ENCODE measurements at regions not wholly inside any gene's neighbourhood (a gene's known extent, or its start where the extent isn't known, plus 50 kb on each side); places are given as distances from the start of the nearest gene placed in this dataset.

DNA sequence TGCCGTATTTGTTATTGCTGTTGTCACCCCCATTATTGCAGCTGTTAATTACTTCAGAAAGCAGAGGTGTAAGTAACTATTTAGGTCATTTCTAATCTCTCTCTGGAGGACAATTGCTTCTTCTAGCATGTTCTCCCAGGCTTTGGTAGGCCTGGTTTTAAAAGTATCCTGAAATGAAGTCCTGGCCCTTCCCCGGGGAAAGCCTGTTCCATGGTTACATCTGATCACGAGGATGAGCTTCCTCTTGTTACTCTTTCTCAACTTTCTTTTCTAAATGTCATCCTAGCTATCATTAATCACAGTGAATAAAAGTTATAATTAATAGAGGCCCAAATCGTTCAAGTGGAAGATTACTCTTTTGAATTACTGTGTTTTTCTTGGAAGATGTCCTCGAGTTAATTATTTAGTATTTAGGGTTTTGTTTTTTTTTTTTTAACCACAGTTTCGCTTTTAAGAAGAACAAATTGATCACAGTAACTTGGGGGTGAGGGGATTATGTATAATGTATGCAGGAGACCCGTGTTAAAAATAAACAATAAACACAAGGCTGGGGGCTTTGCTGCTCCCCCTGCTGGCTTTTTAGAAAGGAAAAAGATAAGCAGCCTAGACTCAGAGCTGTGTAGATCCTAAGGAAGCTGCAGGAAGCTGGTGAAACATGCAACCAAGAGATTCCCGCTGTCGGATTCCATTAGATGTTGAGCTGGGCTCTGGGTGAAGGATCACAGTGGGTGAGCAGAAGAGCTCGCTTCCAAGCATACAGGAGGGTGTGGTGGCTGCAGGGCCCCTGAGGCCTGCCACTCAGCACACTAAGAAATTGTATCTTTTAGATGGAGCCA is 420.1 kb downstream of the FUT8 start:
- peak; percentile 36 for DNase-seq
- no peaks in the 10 kb centered on the region for H3K4me1 ChIP-seq
- no peaks in the 10 kb centered on the region for H3K9me3 ChIP-seq
- TF ChIP-seq POLR2A (IDR thresholded peaks at IDR 0.05), result no peak
- TF ChIP-seq, protein P1, sequence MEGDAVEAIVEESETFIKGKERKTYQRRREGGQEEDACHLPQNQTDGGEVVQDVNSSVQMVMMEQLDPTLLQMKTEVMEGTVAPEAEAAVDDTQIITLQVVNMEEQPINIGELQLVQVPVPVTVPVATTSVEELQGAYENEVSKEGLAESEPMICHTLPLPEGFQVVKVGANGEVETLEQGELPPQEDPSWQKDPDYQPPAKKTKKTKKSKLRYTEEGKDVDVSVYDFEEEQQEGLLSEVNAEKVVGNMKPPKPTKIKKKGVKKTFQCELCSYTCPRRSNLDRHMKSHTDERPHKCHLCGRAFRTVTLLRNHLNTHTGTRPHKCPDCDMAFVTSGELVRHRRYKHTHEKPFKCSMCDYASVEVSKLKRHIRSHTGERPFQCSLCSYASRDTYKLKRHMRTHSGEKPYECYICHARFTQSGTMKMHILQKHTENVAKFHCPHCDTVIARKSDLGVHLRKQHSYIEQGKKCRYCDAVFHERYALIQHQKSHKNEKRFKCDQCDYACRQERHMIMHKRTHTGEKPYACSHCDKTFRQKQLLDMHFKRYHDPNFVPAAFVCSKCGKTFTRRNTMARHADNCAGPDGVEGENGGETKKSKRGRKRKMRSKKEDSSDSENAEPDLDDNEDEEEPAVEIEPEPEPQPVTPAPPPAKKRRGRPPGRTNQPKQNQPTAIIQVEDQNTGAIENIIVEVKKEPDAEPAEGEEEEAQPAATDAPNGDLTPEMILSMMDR (IDR thresholded peaks at IDR 0.05), result no peak
- no peaks in the 10 kb centered on the region for H3K27me3 ChIP-seq
- WGBS, 2 donors, result 47 to 53% methylated on average over 10 of the region's 10 CpGs
- peak overlapping the region; percentile 25 to 59 for H3K27ac ChIP-seq
- H3K36me3 ChIP-seq (ENCODE audit: low read depth, missing control alignments), result no peaks in the 10 kb centered on the region
- no peak overlapping the region for H3K4me3 ChIP-seq
- intact Hi-C loops (cut with DNase I; ENCODE audit: low total_unique reads), result no loop called here

GRCh38 chr14:65833267-65833880 is 420.8 kb downstream of the FUT8 start:
- Histone ChIP-seq H3K9me3 (no peaks in the 10 kb centered on the region), H3K4me1 (no peaks in the 10 kb centered on the region), H3K27ac (peak overlapping the region; percentile 25 to 59), H3K27me3 (no peaks in the 10 kb centered on the region), H3K4me3 (no peak overlapping the region), H3K36me3 (ENCODE audit: low read depth, missing control alignments) (no peaks in the 10 kb centered on the region)
- intact Hi-C loops (cut with DNase I; ENCODE audit: low total_unique reads), result no loop called here
- 55 to 60% methylated on average over 11 of the region's 11 CpGs for WGBS, 2 donors
- DNase-seq, result peak; percentile 30
- TF ChIP-seq, protein P1 (IDR thresholded peaks at IDR 0.05), result no peak
- no peak for TF ChIP-seq POLR2A (IDR thresholded peaks at IDR 0.05)

DNA sequence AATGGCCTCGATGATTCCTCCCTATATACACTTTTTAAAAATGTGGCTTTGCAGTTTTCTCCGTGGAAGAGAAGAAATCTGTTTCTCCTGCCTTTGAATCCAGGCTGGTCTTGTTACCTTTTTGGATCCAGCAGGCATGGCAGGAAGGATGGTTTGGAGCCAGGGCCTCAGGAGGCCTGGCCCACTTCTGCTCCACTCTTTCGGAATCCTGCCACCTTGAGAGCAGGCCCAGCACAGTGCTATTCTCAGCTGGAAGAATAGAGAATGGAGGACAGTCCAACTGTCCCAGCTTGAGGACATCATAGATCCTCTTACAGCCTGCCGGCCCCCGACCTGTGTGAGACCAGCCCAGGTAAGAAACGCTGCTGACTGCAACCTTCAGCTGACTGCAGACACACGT is 421.5 kb downstream of the FUT8 start:
- Histone ChIP-seq H3K36me3 (ENCODE audit: low read depth, missing control alignments) (no peaks in the 10 kb centered on the region), H3K9me3 (no peaks in the 10 kb centered on the region), H3K4me3 (no peak overlapping the region), H3K27me3 (no peaks in the 10 kb centered on the region), H3K4me1 (no peaks in the 10 kb centered on the region), H3K27ac (no peak overlapping the region)
- WGBS, 2 donors, result 87 to 94% methylated on average over 7 of the region's 7 CpGs
- intact Hi-C loops (cut with DNase I; ENCODE audit: low total_unique reads), result no loop called here
- TF ChIP-seq, protein P1 (IDR thresholded peaks at IDR 0.05), result no peak
- TF ChIP-seq POLR2A (IDR thresholded peaks at IDR 0.05), result no peak
- DNase-seq, result no peak

DNA sequence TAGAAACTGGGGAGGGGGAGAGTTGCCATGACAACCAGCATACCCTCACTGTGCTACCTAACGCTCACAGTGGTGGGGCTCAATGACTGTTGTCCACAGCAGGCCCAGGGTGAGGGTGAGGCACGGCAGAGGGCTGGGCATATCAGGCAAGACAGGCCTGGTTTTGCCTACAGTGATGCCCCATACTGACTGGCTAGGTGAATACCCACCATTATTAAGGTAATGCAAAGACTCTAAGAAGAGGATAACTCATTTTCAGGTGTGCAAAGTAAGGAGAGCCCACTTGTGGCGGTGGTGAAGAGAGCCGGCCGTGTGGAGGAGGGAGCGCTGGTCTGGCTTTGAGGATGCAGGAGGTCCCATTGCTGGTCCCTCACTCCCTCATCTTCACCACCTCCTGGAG is 422.3 kb downstream of the FUT8 start:
- Histone ChIP-seq H3K36me3 (ENCODE audit: low read depth, missing control alignments) (no peaks in the 10 kb centered on the region), H3K4me1 (no peaks in the 10 kb centered on the region), H3K27me3 (no peaks in the 10 kb centered on the region), H3K4me3 (no peak overlapping the region), H3K27ac (no peak overlapping the region), H3K9me3 (no peaks in the 10 kb centered on the region)
- intact Hi-C loops (cut with DNase I; ENCODE audit: low total_unique reads), result no loop called here
- WGBS, 2 donors, result 92 to 95% methylated on average over 5 to 6 of the region's 6 CpGs
- no peak for DNase-seq
- TF ChIP-seq, protein P1 (IDR thresholded peaks at IDR 0.05), result no peak
- no peak for TF ChIP-seq POLR2A (IDR thresholded peaks at IDR 0.05)
